ENCODE measurements at regions not wholly inside any gene's neighbourhood (a gene's known extent, or its start where the extent isn't known, plus 50 kb on each side); places are given as distances from the start of the nearest gene placed in this dataset.

DNA sequence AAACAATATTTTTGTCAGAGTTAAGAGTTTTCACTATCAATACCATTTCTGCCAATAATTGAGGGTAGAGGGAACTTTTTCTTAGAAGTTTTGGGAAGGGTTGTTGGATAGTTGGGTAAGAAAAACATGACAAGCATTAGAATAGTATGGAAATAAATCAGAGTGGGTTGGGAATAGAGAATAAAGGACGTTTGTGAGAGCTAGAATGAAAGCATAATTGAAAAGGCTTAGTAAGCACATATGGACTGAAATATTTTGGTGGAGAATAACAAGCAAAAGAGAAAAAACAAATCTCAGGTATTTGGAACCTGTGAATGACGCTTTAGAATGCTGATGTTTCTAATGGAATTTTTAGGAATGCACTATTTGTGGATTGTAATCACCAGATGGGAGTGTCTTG is 262.9 kb upstream of the EDIL3 start:
- TF ChIP-seq YY1 (IDR thresholded peaks at IDR 0.05; ENCODE audit: insufficient read depth, insufficient read length) (no peak), ZNF274 (IDR thresholded peaks at IDR 0.05; ENCODE audit: low read depth, low read length) (no peak)
